ENCODE measurements at regions not wholly inside any gene's neighbourhood (a gene's known extent, or its start where the extent isn't known, plus 50 kb on each side); places are given as distances from the start of the nearest gene placed in this dataset.

- Histone ChIP-seq H3K4me1 (no peaks in the 10 kb centered on the region), H3K9me3 (no peaks in the 10 kb centered on the region), H3K36me3 (no peaks in the 10 kb centered on the region), H3K27ac (no peak overlapping the region), H3K27me3 (replicated peaks in 1 of 7) (no peaks in the 10 kb centered on the region), H3K4me3 (no peak overlapping the region)
- DNase-seq: no peak
- WGBS, 5 donors: 31 to 44% (median 36%) methylated on average over 5 of the region's 5 CpGs
- TF ChIP-seq POLR2A (IDR thresholded peaks at IDR 0.05): no peak
- TF ChIP-seq CTCF (IDR thresholded peaks at IDR 0.05 in 8 of 11, conservative IDR thresholded peaks at IDR 0.05 in 3 of 11): no peak
- TF ChIP-seq POLR2AphosphoS5 (IDR thresholded peaks at IDR 0.05): no peak
- intact Hi-C loops (cut with DNase I; ENCODE audit: low total_unique reads): no loop called here
Measured at GRCh38 chrX:87805829-87806490, 288.4 kb downstream of the KLHL4 start.

- Histone ChIP-seq H3K4me3 (no peak overlapping the region), H3K27me3 (replicated peaks in 1 of 7) (no peaks in the 10 kb centered on the region), H3K27ac (no peak overlapping the region), H3K36me3 (no peaks in the 10 kb centered on the region), H3K9me3 (no peaks in the 10 kb centered on the region), H3K4me1 (no peaks in the 10 kb centered on the region)
- DNase-seq: peak; percentile 67
- TF ChIP-seq CTCF (IDR thresholded peaks at IDR 0.05 in 8 of 11, conservative IDR thresholded peaks at IDR 0.05 in 3 of 11) (no peak), POLR2A (IDR thresholded peaks at IDR 0.05) (no peak), POLR2AphosphoS5 (IDR thresholded peaks at IDR 0.05) (no peak)
- 80 to 100% (median 91%) methylated on average over 3 to 35 of the region's 35 CpGs for WGBS, 5 donors
- intact Hi-C loops (cut with DNase I; ENCODE audit: low total_unique reads): no loop called here
Measured at GRCh38 chrX:87808576-87809243, 291.1 kb downstream of the KLHL4 start.

GRCh38 chrX:87813566-87813965 lies 296.0 kb downstream of the KLHL4 start:
- Histone ChIP-seq H3K36me3 (no peaks in the 10 kb centered on the region), H3K4me1 (no peaks in the 10 kb centered on the region)
- 69 to 85% (median 76%) methylated on average over 4 of the region's 4 CpGs for WGBS, 5 donors

More at GRCh38 chrX:87813566-87813965, 296.0 kb downstream of the KLHL4 start:
- DNase-seq: no peak
- TF ChIP-seq POLR2A (IDR thresholded peaks at IDR 0.05) (no peak), CTCF (IDR thresholded peaks at IDR 0.05 in 8 of 11, conservative IDR thresholded peaks at IDR 0.05 in 3 of 11) (no peak), POLR2AphosphoS5 (IDR thresholded peaks at IDR 0.05) (no peak)
- intact Hi-C loops (cut with DNase I; ENCODE audit: low total_unique reads): no loop called here
- H3K4me3 ChIP-seq: no peak overlapping the region
- H3K27me3 ChIP-seq (replicated peaks in 1 of 7): no peaks in the 10 kb centered on the region
- H3K9me3 ChIP-seq: no peaks in the 10 kb centered on the region
- H3K27ac ChIP-seq: no peak overlapping the region
